ENCODE measurements at regions not wholly inside any gene's neighbourhood (a gene's known extent, or its start where the extent isn't known, plus 50 kb on each side); places are given as distances from the start of the nearest gene placed in this dataset.
"Not testable (repeated sequence)": the region's sequence is repeated elsewhere in the genome, so short reads cannot be mapped to it uniquely, and the experiment has no call there.

- FAIRE-seq (no peak), DNase-seq (ENCODE audit: low spot score) (peak; percentile 33)
Measured at GRCh38 chr14:41549821-41550607, 56.7 kb upstream of the LRFN5 start.

- no peak for FAIRE-seq
- no peak for DNase-seq (ENCODE audit: low spot score)
Measured at GRCh38 chr14:41549282-41549681, 57.4 kb upstream of the LRFN5 start.

- DNase-seq (ENCODE audit: low spot score) (no peak), FAIRE-seq (no peak)
Measured at GRCh38 chr14:41548666-41549065, 58.0 kb upstream of the LRFN5 start.

DNA sequence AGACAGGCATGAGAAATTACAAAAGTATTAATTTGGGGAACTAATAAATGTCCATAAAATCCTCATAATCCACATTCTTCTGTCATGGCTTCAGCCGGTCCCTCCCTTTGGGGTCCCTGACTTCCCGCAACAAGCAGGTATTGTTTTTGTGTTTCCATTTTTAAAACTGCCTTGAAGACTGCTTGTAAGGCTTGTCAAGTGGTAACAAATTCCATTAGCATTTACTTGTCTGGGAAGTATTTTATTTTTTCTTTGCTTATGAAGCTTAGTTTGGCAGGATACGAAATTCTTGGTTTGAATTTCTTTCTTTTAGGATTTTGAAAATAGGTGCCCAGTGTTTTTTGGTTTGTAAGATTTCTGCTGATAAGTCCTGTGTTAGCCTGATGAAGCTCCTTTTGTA is 65.3 kb upstream of the LRFN5 start:
- no peak for FAIRE-seq
- DNase-seq (ENCODE audit: low spot score) = no peak

- DNase-seq (ENCODE audit: low spot score) = no peak
- no peak for FAIRE-seq
Measured at GRCh38 chr14:41532255-41532654, 74.4 kb upstream of the LRFN5 start.

- DNase-seq (ENCODE audit: low spot score) = no peak
- FAIRE-seq = no peak
Measured at GRCh38 chr14:41521891-41522290, 84.8 kb upstream of the LRFN5 start.

- FAIRE-seq; DNase-seq (ENCODE audit: low spot score): not testable (repeated sequence)
Measured at GRCh38 chr14:41518030-41518429, 88.6 kb upstream of the LRFN5 start.

DNA sequence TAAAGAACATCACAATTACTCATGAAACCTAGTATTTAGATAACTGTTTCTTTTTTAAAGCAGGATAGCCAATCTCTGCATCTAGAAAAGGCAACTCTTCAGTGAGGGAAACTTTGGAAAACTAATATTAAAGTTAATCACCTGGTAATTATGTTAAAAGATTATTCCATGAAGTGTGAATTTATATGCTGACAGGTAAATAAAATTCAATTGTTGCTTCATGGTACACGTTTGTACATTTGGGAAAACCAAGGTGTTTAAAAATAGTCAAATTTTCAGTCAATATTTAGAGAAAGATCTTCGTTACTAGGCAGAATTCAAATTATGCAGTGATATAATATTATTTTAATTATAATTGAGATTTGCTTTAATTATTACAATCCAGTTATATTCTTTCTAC is 100.1 kb upstream of the LRFN5 start:
- no peak for DNase-seq (ENCODE audit: low spot score)
- no peak for FAIRE-seq

- FAIRE-seq (no peak), DNase-seq (ENCODE audit: low spot score) (no peak)
Measured at GRCh38 chr14:41505491-41505890, 101.2 kb upstream of the LRFN5 start.

DNA sequence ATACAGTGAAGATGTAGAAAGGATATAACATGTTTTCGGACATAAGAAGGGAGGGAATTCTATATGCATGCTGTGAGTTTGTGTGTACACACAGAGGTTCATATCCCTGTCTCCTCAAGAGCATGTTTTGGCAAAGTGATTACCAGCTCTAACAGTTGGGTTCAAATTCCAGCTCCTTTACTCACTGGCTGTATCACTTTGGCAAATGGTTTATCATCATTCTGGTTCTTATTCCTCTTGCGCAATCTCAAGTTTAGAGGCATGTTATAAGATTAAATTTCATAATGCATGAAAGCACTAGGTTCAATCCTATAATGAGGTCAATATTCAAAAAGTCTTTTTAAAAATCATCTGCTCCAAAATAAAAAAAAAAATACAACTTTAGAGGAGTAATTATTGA is 107.7 kb upstream of the LRFN5 start:
- FAIRE-seq = no peak
- no peak for DNase-seq (ENCODE audit: low spot score)

- DNase-seq (ENCODE audit: low spot score) (no peak), FAIRE-seq (no peak)
Measured at GRCh38 chr14:41490323-41490722, 116.4 kb upstream of the LRFN5 start.

- DNase-seq (ENCODE audit: low spot score) (no peak), FAIRE-seq (no peak)
Measured at GRCh38 chr14:41489315-41489972, 117.2 kb upstream of the LRFN5 start.

DNA sequence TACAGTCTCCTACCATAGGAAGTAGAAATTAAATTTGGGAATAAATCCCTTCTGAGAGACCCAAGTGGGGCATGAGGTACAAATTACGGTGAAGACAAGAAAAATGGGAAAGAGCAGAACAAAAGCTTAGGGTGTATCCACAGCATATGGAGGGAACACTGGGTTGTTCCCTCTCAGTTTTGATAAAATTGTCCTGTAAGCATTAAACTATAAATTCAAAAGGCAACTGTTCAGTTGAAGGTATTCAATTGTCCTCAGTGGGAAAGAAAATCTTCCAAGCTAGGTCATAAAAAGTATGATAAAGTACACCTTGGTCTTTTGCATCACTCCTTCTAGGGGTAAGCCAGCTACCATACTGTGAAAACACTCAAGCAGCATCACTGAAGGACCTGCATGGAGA is 118.3 kb upstream of the LRFN5 start:
- FAIRE-seq = no peak
- DNase-seq (ENCODE audit: low spot score) = no peak

DNA sequence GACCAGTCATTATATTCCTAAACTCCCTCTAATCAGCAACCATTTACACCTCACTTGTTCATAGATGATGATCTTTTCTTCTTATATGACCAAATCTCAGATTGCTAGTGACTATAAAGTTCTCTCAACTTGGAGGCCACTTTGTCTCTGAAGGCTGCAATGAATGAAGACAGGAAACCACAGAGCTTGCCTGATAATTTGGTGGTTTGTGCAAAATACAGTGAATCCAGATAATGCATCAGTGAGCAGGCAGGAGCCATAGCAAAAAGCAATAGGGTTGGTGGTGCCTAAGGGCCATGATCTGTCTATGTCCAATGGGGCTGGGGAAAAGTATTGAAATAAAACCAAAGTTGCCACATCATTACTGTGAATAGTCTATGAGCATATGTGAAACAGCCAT is 123.8 kb upstream of the LRFN5 start:
- no peak for FAIRE-seq
- no peak for DNase-seq (ENCODE audit: low spot score)

DNA sequence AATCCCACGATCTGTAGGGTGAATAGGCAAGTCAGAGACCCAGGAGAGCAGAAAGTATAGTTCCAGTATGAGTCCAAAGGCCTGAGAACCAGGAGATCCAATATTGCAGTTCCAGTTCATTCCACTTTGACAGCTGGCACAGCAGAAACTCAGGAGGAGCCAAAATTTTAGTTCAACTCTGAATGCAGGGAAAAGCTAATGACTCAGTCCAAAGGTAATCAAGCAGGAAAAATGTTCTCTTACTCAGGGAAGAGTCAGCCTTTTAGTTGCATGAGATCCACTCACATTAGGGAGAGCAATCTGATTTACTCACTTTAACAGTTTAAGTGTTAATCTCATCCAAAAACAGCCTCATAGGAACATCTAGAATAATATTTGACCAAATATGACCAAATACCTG is 130.2 kb upstream of the LRFN5 start:
- FAIRE-seq = no peak
- no peak for DNase-seq (ENCODE audit: low spot score)

DNA sequence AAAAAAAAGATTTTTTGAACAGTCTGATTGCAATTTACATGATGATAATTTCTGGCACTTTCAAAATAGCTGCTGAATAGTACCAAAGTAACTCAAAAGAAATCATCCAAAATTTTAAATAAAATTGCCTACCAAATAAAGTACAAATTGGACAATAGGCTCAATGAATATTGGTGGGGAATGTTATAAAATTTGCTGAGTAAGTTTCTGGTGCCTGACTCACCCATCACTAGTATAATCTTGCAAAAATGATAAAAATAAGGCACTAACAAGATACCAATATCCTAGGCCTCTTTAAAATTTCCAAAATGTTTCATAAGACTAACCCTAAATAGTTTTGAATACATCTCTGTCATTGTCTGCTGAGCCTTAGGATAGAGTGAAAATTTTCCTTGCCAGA is 145.3 kb upstream of the LRFN5 start:
- DNase-seq (ENCODE audit: low spot score) (no peak), FAIRE-seq (no peak)

DNA sequence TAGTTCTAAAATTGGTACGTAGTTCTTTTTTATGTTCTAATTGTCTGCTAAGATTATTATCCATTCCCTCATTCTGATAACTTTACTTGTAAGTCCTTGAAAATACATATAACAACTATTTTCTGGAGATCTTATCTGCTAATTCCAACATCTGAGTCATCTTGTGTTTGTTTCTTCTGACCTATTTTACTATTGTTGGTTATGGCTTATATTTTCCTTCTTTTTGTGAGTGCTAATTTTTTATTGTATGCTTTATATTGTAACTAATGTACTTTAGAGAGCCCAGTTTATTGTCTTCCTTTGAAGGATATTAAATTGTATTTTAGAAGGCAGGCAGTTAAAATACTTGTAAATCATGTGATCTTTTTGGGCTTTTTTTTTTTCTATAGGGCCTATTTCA is 149.3 kb upstream of the LRFN5 start:
- no peak for DNase-seq (ENCODE audit: low spot score)

GRCh38 chr14:41449066-41449465 is 157.6 kb upstream of the LRFN5 start:
- FAIRE-seq (no peak), DNase-seq (ENCODE audit: low spot score) (no peak)

More for the DNA sequence above, 149.3 kb upstream of the LRFN5 start:
- no peak for FAIRE-seq

DNA sequence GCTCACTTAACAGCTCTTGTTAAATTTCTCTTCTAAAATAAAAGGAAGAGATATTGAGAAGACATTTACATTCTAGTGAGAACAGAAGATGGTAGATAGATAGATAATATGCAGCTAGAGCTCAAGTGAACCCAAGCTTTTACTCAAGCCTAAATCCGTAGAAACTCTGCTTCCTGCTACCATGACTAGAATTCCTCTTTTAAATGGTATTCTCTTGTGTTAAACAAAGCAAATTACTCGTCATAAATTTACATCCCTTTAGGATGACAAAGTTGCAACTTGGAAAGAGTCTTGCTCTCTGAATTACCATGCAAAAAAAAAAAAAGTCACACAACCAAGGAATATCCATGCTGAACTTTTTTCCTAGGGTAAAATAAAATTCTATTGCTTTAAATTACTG is 160.7 kb upstream of the LRFN5 start:
- DNase-seq (ENCODE audit: low spot score) = no peak
- no peak for FAIRE-seq

DNA sequence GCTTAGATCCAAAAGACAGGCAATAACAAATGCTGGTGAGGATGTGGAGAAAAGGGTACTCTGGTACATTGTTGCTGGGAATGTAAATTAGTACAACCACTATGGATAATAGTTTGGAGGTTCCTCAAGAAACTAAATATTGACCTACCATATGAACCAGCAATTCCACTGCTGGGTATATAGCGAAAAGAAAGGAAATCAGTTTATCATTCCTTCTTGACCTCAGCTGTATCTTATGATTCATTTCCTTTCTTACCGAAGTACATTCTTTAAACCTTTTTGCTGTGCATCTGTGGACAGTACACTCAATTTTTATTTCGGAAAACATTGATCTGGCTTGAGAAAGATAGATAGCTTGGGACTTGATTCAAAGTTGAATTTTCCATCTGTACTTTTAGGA is 183.2 kb upstream of the LRFN5 start:
- FAIRE-seq = no peak
- DNase-seq (ENCODE audit: low spot score) = peak; percentile 2

GRCh38 chr14:41421308-41421707 is 185.4 kb upstream of the LRFN5 start:
- FAIRE-seq; DNase-seq (ENCODE audit: low spot score): not testable (repeated sequence)

DNA sequence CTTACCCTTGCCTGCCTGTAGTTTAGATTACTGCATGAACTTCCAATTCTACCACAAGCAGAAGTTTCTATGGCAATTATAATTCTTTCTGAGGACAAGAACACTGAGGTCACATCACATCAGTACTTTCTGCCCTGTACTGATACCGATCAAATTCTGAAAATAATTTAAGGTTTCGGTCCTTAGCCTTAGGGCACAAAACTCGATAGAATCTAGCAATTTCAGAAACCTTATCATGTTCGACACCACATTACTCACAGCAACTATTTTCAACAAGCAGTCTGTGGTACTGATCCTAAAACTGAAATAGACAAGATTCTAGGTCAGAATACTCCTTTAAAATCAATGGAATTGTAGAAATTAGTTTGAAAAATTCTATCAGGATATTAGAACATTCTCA is 187.0 kb upstream of the LRFN5 start:
- DNase-seq (ENCODE audit: low spot score) (no peak), FAIRE-seq (no peak)

GRCh38 chr14:41418851-41419250 is 187.8 kb upstream of the LRFN5 start:
- DNase-seq (ENCODE audit: low spot score) (no peak), FAIRE-seq (no peak)
